WTC11 (cell line): ENCODE measurements at regions not wholly inside any gene's neighbourhood (a gene's known extent, or its start where the extent isn't known, plus 50 kb on each side); places are given as distances from the start of the nearest gene placed in this dataset.

ENCODE experiments used
- JAZF1 ChIP-seq: fragments of 250-450 bp; sonication (Bioruptor Pico); IDR thresholded peaks from 2 replicates; pipeline ENCODE4 v1.9.0; 2021; ENCODE audit warnings: moderate library complexity, mild to moderate bottlenecking, inconsistent platforms
- NR1H2 ChIP-seq: sonication (generic); formaldehyde crosslinking; IDR thresholded peaks from 2 replicates; pipeline ENCODE4 v1.9.0; 2021; ENCODE audit warnings: mild to moderate bottlenecking, moderate library complexity, missing genetic modification reagents
- NR3C1 ChIP-seq: sonication (generic); formaldehyde crosslinking; conservative IDR thresholded peaks from 2 replicates; pipeline ENCODE4 v1.8.1; 2023; ENCODE audit warnings: low read depth, mild to moderate bottlenecking, missing genetic modification reagents
- TEAD1 ChIP-seq: sonication (generic); formaldehyde crosslinking; IDR thresholded peaks from 2 replicates; pipeline ENCODE4 v1.8.0; 2022; ENCODE audit warnings: mild to moderate bottlenecking, missing genetic modification reagents
- TEAD4 ChIP-seq: sonication (generic); formaldehyde crosslinking; IDR thresholded peaks from 2 replicates; pipeline ENCODE4 v1.8.0; 2022; ENCODE audit warnings: mild to moderate bottlenecking, missing genetic modification reagents
- TP53 ChIP-seq: sonication (generic); formaldehyde crosslinking; IDR thresholded peaks from 2 replicates; pipeline ENCODE4 v1.8.1; 2023; ENCODE audit warnings: mild to moderate bottlenecking, missing genetic modification reagents
- ZNF121 ChIP-seq: sonication (generic); formaldehyde crosslinking; IDR thresholded peaks from 2 replicates; pipeline ENCODE4 v1.8.0; 2023; ENCODE audit warnings: missing genetic modification reagents
- TF ChIP-seq, protein P1 (sequence below): fragments of 200-600 bp; IDR thresholded peaks from 2 replicates; pipeline ENCODE4 v1.8.0; 2022; ENCODE audit warnings: antibody characterized with exemption
- TF ChIP-seq, protein P2 (sequence below): sonication (generic); formaldehyde crosslinking; IDR thresholded peaks from 2 replicates; pipeline ENCODE4 v1.8.0; 2022; ENCODE audit warnings: mild to moderate bottlenecking, missing genetic modification reagents
- TF ChIP-seq, protein P3 (sequence below): sonication (generic); formaldehyde crosslinking; conservative IDR thresholded peaks from 2 replicates; pipeline ENCODE4 v1.8.1; 2023; ENCODE audit warnings: mild to moderate bottlenecking, low read depth, missing genetic modification reagents, moderate library complexity
- TF ChIP-seq, protein P4 (sequence below): sonication (generic); formaldehyde crosslinking; conservative IDR thresholded peaks from 2 replicates; pipeline ENCODE4 v1.8.1; 2022; ENCODE audit warnings: mild to moderate bottlenecking, missing genetic modification reagents

DNA sequence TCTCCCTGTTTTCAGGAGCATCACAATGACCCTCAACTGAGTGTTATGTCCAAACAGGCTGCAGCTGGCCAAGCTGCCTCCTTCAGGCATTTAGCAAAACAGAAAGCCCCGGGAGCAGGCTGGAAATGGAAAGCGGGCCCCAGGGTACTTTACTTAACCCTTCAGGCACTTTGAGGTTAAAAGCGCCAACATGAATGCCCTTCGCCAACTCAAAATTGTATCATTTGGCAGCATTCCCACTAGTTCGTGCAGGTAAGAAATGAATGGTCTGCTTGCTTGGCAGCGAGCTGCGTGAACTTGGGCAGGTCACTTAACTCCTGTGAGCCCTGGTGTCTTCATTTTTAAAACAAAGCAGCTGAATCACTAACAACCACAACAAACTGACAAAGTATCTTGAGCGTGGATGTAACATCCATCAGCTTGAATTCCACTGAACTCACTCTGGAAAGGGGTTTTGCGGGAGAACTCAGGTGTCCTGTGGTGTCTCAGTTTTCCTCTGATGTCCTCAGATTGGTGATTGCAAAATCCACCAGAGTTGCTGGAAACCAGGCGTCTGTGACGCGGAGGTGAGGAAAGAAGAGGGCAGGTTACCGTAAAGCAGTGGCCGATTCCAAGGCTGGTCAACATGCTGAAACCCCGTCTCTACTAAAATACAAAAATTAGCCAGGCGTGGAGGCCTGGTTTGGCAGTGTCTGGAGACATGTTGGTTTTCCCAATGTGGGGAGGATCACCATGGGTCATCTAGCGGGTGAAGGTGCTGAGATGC lies 118.8 kb upstream of the ZNF217 start:
- TF ChIP-seq, protein P1, sequence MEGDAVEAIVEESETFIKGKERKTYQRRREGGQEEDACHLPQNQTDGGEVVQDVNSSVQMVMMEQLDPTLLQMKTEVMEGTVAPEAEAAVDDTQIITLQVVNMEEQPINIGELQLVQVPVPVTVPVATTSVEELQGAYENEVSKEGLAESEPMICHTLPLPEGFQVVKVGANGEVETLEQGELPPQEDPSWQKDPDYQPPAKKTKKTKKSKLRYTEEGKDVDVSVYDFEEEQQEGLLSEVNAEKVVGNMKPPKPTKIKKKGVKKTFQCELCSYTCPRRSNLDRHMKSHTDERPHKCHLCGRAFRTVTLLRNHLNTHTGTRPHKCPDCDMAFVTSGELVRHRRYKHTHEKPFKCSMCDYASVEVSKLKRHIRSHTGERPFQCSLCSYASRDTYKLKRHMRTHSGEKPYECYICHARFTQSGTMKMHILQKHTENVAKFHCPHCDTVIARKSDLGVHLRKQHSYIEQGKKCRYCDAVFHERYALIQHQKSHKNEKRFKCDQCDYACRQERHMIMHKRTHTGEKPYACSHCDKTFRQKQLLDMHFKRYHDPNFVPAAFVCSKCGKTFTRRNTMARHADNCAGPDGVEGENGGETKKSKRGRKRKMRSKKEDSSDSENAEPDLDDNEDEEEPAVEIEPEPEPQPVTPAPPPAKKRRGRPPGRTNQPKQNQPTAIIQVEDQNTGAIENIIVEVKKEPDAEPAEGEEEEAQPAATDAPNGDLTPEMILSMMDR, result no peak
- no peak for TF ChIP-seq JAZF1 (CRISPR knock-in tag)
- TF ChIP-seq TP53 (CRISPR knock-in tag), result no peak
- TF ChIP-seq, protein P2, sequence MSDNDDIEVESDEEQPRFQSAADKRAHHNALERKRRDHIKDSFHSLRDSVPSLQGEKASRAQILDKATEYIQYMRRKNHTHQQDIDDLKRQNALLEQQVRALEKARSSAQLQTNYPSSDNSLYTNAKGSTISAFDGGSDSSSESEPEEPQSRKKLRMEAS (CRISPR knock-in tag), result no peak
- no peak for TF ChIP-seq NR3C1
- TF ChIP-seq TEAD4, result no peak
- no peak for TF ChIP-seq NR1H2 (CRISPR knock-in tag)
- TF ChIP-seq, protein P3, sequence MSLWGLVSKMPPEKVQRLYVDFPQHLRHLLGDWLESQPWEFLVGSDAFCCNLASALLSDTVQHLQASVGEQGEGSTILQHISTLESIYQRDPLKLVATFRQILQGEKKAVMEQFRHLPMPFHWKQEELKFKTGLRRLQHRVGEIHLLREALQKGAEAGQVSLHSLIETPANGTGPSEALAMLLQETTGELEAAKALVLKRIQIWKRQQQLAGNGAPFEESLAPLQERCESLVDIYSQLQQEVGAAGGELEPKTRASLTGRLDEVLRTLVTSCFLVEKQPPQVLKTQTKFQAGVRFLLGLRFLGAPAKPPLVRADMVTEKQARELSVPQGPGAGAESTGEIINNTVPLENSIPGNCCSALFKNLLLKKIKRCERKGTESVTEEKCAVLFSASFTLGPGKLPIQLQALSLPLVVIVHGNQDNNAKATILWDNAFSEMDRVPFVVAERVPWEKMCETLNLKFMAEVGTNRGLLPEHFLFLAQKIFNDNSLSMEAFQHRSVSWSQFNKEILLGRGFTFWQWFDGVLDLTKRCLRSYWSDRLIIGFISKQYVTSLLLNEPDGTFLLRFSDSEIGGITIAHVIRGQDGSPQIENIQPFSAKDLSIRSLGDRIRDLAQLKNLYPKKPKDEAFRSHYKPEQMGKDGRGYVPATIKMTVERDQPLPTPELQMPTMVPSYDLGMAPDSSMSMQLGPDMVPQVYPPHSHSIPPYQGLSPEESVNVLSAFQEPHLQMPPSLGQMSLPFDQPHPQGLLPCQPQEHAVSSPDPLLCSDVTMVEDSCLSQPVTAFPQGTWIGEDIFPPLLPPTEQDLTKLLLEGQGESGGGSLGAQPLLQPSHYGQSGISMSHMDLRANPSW (CRISPR knock-in tag), result no peak
- TF ChIP-seq TEAD1 (CRISPR knock-in tag), result no peak
- TF ChIP-seq ZNF121 (CRISPR knock-in tag), result no peak
- TF ChIP-seq, protein P4, sequence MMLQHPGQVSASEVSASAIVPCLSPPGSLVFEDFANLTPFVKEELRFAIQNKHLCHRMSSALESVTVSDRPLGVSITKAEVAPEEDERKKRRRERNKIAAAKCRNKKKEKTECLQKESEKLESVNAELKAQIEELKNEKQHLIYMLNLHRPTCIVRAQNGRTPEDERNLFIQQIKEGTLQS (CRISPR knock-in tag), result no peak
